IMR-90 (cell line): ENCODE measurements at regions not wholly inside any gene's neighbourhood (a gene's known extent, or its start where the extent isn't known, plus 50 kb on each side); places are given as distances from the start of the nearest gene placed in this dataset.

Source experiments
- ATAC-seq: fragments of 200-7000 bp; cut with Tn5 transposase; 2 replicates; pipeline ENCODE4 v1.9.1; 2020; ENCODE audit warnings: low read depth, mild to moderate bottlenecking, moderate library complexity
- BruUV-seq: library from RNA; stranded (reverse); fragments of 400-500 nt; replicated peaks from 2 replicates; lab custom pipeline; 2021; lab: Mats Ljungman, UMichigan
- CTCF ChIA-PET: fragments of 300-600 bp; formaldehyde crosslinking; extraction: SDS; loops from one replicate; lab custom pipeline; 2021; ENCODE audit warnings: antibody characterized with exemption; lab: Yijun Ruan, JAX
- POLR2A ChIA-PET: fragments of 300-600 bp; sonication (Branson Sonifier 250); formaldehyde crosslinking; loops from one replicate; lab custom pipeline; 2022; ENCODE audit warnings: antibody characterized with exemption; ENCODE audit not compliant: unreplicated experiment; lab: Charles Lee
- DNase-seq: peaks from one replicate; pipeline ENCODE4 v3.0.0; 2013
- H2AFZ ChIP-seq: replicated peaks from 2 replicates; pipeline ENCODE3; 2013; ENCODE audit warnings: low read length, mild to moderate bottlenecking; ENCODE audit not compliant: poor library complexity
- H2AK5ac ChIP-seq: 2 replicates; pipeline ENCODE4 v1.6.1; 2013; ENCODE audit warnings: low read depth, low read length, inconsistent platforms
- H2AK9ac ChIP-seq: replicated peaks from 2 replicates; pipeline ENCODE3; 2013; ENCODE audit warnings: mild to moderate bottlenecking, low read depth, low read length, moderate library complexity; ENCODE audit not compliant: poor library complexity
- H2BK120ac ChIP-seq: 2 replicates; pipeline ENCODE4 v1.6.1; 2013; ENCODE audit warnings: low read depth, low read length, inconsistent platforms
- H2BK15ac ChIP-seq: 3 replicates; pipeline ENCODE4 v1.6.1; 2013; ENCODE audit warnings: low read depth, low read length, inconsistent platforms
- H2BK20ac ChIP-seq: 2 replicates; pipeline ENCODE4 v1.6.1; 2013; ENCODE audit warnings: low read depth, mild to moderate bottlenecking, inconsistent platforms, low read length, moderate library complexity
- H2BK5ac ChIP-seq: 2 replicates; pipeline ENCODE4 v1.6.1; 2013; ENCODE audit warnings: mild to moderate bottlenecking, low read depth, low read length, inconsistent platforms; ENCODE audit not compliant: poor library complexity, severe bottlenecking
- H3K14ac ChIP-seq: replicated peaks from 2 replicates; pipeline ENCODE4 v1.6.1; 2013; ENCODE audit warnings: low read depth, low read length, inconsistent platforms
- H3K18ac ChIP-seq: 2 replicates; pipeline ENCODE4 v1.6.1; 2013; ENCODE audit warnings: low read depth, low read length, control low read depth
- H3K23ac ChIP-seq: 2 replicates; pipeline ENCODE4 v1.6.1; 2013; ENCODE audit warnings: low read depth, low read length, inconsistent platforms
- H3K27ac ChIP-seq: 2 replicates; pipeline ENCODE4 v1.5.1; 2013; ENCODE audit warnings: mild to moderate bottlenecking, control low read depth, low read length; ENCODE audit not compliant: insufficient read depth
- H3K27me3 ChIP-seq: 2 replicates; pipeline ENCODE4 v1.6.1; 2013; ENCODE audit warnings: low read length; ENCODE audit not compliant: control insufficient read depth, insufficient read depth
- H3K36me3 ChIP-seq: 2 replicates; pipeline ENCODE4 v1.6.1; 2013; ENCODE audit warnings: low read length, mixed read lengths; ENCODE audit not compliant: control insufficient read depth, insufficient read depth
- H3K4ac ChIP-seq: 2 replicates; pipeline ENCODE4 v1.6.1; 2013; ENCODE audit warnings: low read depth, low read length, inconsistent platforms
- H3K4me1 ChIP-seq: 2 replicates; pipeline ENCODE4 v1.6.1; 2013; ENCODE audit warnings: low read length, mixed read lengths; ENCODE audit not compliant: control insufficient read depth, insufficient read depth
- H3K4me2 ChIP-seq: 2 replicates; pipeline ENCODE4 v1.6.1; 2013; ENCODE audit warnings: low read depth, mild to moderate bottlenecking, control low read depth, low read length, moderate library complexity
- H3K4me3 ChIP-seq: 2 replicates; pipeline ENCODE4 v1.5.1; 2013; ENCODE audit warnings: low read depth, mild to moderate bottlenecking, control low read depth, low read length, moderate library complexity; ENCODE audit not compliant: insufficient read depth
- H3K56ac ChIP-seq: 2 replicates; pipeline ENCODE4 v1.6.1; 2013; ENCODE audit warnings: low read length, inconsistent platforms; ENCODE audit not compliant: insufficient read depth; ENCODE audit errors: extremely low read depth
- H3K79me1 ChIP-seq, 2 experiments: 2 replicates each; pipeline ENCODE4 v1.6.1; 2013; ENCODE audit warnings: low read length in 2 of 2, inconsistent platforms in 1 of 2, low read depth in 1 of 2
- H3K9ac ChIP-seq: 2 replicates; pipeline ENCODE4 v1.6.1; 2013; ENCODE audit warnings: low read depth, low read length, control low read depth
- H3K9me1 ChIP-seq: 2 replicates; pipeline ENCODE4 v1.6.1; 2013; ENCODE audit warnings: low read length, inconsistent platforms; ENCODE audit not compliant: insufficient read depth
- H3K9me3 ChIP-seq: 2 replicates; pipeline ENCODE4 v1.6.1; 2013; ENCODE audit warnings: low read length; ENCODE audit not compliant: control insufficient read depth, insufficient read depth
- H4K20me1 ChIP-seq: 2 replicates; pipeline ENCODE4 v1.6.1; 2013; ENCODE audit warnings: low read length, inconsistent platforms; ENCODE audit not compliant: insufficient read depth
- H4K5ac ChIP-seq: 2 replicates; pipeline ENCODE4 v1.6.1; 2013; ENCODE audit warnings: mild to moderate bottlenecking, low read depth, low read length, control low read depth
- H4K8ac ChIP-seq, 2 experiments: 2 replicates each; pipeline ENCODE4 v1.6.1; 2013; ENCODE audit warnings: low read depth in 2 of 2, low read length in 2 of 2, control low read depth in 1 of 2, inconsistent platforms in 1 of 2
- H4K91ac ChIP-seq: 2 replicates; pipeline ENCODE4 v1.6.1; 2013; ENCODE audit warnings: low read depth, low read length, inconsistent platforms; ENCODE audit not compliant: insufficient read depth
- BHLHE40 ChIP-seq: fragments of 150-350 bp; IDR thresholded peaks from 2 replicates; pipeline ENCODE4 v1.6.1; 2016; ENCODE audit warnings: mild to moderate bottlenecking, low read depth, low read length
- CEBPB ChIP-seq: IDR thresholded peaks from 2 replicates; pipeline ENCODE4 v1.6.1; 2012; ENCODE audit warnings: low read depth, low read length, improper control_type of control experiment
- CHD1 ChIP-seq: IDR thresholded peaks from 2 replicates; pipeline ENCODE4 v1.6.1; 2012; ENCODE audit warnings: low read depth, low read length, improper control_type of control experiment
- CTCF ChIP-seq: conservative IDR thresholded peaks from 2 replicates; pipeline ENCODE4 v1.5.1; 2012; ENCODE audit warnings: mild to moderate bottlenecking, low read depth, low read length, improper control_type of control experiment
- ELK1 ChIP-seq: fragments of 150-350 bp; IDR thresholded peaks from 2 replicates; pipeline ENCODE4 v1.6.1; 2016; ENCODE audit warnings: low read depth, mild to moderate bottlenecking, low read length, moderate library complexity, borderline replicate concordance
- FOS ChIP-seq: fragments of 150-350 bp; IDR thresholded peaks from 2 replicates; pipeline ENCODE4 v1.6.1; 2016; ENCODE audit warnings: low read depth, low read length
- MAFK ChIP-seq: IDR thresholded peaks from 2 replicates; pipeline ENCODE4 v1.6.1; 2012; ENCODE audit warnings: low read depth, low read length, improper control_type of control experiment
- MAZ ChIP-seq: IDR thresholded peaks from 2 replicates; pipeline ENCODE4 v1.6.1; 2012; ENCODE audit warnings: low read depth, mild to moderate bottlenecking, low read length, improper control_type of control experiment, moderate library complexity, borderline replicate concordance
- MXI1 ChIP-seq: IDR thresholded peaks from 2 replicates; pipeline ENCODE4 v1.6.1; 2012; ENCODE audit warnings: low read depth, mild to moderate bottlenecking, low read length, moderate library complexity, borderline replicate concordance
- NFE2L2 ChIP-seq: fragments of 150-350 bp; IDR thresholded peaks from 2 replicates; pipeline ENCODE4 v1.6.1; 2016; ENCODE audit warnings: low read depth, mild to moderate bottlenecking, low read length
- POLR2A ChIP-seq: IDR thresholded peaks from 2 replicates; pipeline ENCODE4 v1.6.1; 2012; ENCODE audit warnings: mild to moderate bottlenecking, low read depth, low read length
- RAD21 ChIP-seq: IDR thresholded peaks from 2 replicates; pipeline ENCODE4 v1.6.1; 2012; ENCODE audit warnings: low read length, improper control_type of control experiment
- RCOR1 ChIP-seq: IDR thresholded peaks from 2 replicates; pipeline ENCODE4 v1.6.1; 2012; ENCODE audit warnings: mild to moderate bottlenecking, low read length, improper control_type of control experiment; ENCODE audit not compliant: insufficient replicate concordance
- RFX5 ChIP-seq: IDR thresholded peaks from 2 replicates; pipeline ENCODE4 v1.8.0; 2012; ENCODE audit warnings: low read depth, mild to moderate bottlenecking, low read length, moderate library complexity
- SMC3 ChIP-seq: fragments of 150-350 bp; IDR thresholded peaks from 2 replicates; pipeline ENCODE4 v1.6.1; 2016; ENCODE audit warnings: low read depth, mild to moderate bottlenecking, antibody characterized with exemption, low read length, moderate library complexity
- USF2 ChIP-seq: fragments of 150-350 bp; IDR thresholded peaks from 2 replicates; pipeline ENCODE4 v1.6.1; 2017; ENCODE audit warnings: mild to moderate bottlenecking, antibody characterized with exemption, low read length, low read depth
- WGBS, 2 experiments: methylation state at CpG; one replicate each; pipeline versions ENCODE4 v1.1.5 to v1.1.7; 2013; ENCODE audit warnings: missing lambda C conversion rate in 2 of 2; ENCODE audit not compliant: insufficient read length in 1 of 2; ENCODE audit errors: extremely low coverage in 2 of 2; 5-methylcytosine and 5-hydroxymethylcytosine counted together
- dilution Hi-C: fragments of 300-500 bp; cut with HindIII; formaldehyde crosslinking; loops from one replicate; pipeline ENCODE4 v1.14.3; 2018; ENCODE audit warnings: low sequenced_read_pairs; ENCODE audit not compliant: unreplicated experiment
- in situ Hi-C: fragments of 300-500 bp; cut with MboI; formaldehyde crosslinking; loops from 3 replicates; pipeline ENCODE4 v1.14.3; 2019; ENCODE audit warnings: low sequenced_read_pairs, inconsistent platforms, mixed read lengths
- intact Hi-C: fragments of 100-400 bp; cut with micrococcal nuclease; formaldehyde crosslinking; loops from 2 replicates; pipeline ENCODE4 v1.10.0; 2022

- no peak overlapping the region for H2BK120ac ChIP-seq
- ChIA-PET POLR2A (no interaction called here), CTCF (no interaction called here)
- no peak overlapping the region for H2BK5ac ChIP-seq
- no peaks in the 10 kb centered on the region for H3K4me1 ChIP-seq
- H3K9ac ChIP-seq, result no peak overlapping the region
- no CpG with 5 or more reads among the region's 1 CpG for WGBS, 2 experiments
- no peaks in the 10 kb centered on the region for H3K9me3 ChIP-seq
- H3K27ac ChIP-seq, result no peak overlapping the region
- BruUV-seq, result no TSS peak
- H4K5ac ChIP-seq, result no peak overlapping the region
- no peaks in the 10 kb centered on the region for H3K36me3 ChIP-seq
- dilution Hi-C loops (no loop called here), in situ Hi-C loops (no loop called here), intact Hi-C loops (no loop called here)
- no peaks in the 10 kb centered on the region for H3K79me1 ChIP-seq
- H3K4me2 ChIP-seq, result no peak overlapping the region
- no peak overlapping the region for H3K23ac ChIP-seq
- no peak overlapping the region for H2AFZ ChIP-seq
- no peak for DNase-seq
- H2AK5ac ChIP-seq, result no peak overlapping the region
- ATAC-seq, result no peak
- H2BK20ac ChIP-seq, result no peak overlapping the region
- no peak overlapping the region for H3K18ac ChIP-seq
- no peak overlapping the region for H3K56ac ChIP-seq
- TF ChIP-seq FOS (no peak), NFE2L2 (no peak), RFX5 (no peak), MAFK (no peak), CEBPB (no peak), MXI1 (no peak), SMC3 (no peak), POLR2A (no peak), BHLHE40 (no peak), CTCF (no peak), RCOR1 (no peak), ELK1 (no peak), MAZ (no peak), CHD1 (no peak), USF2 (no peak), RAD21 (no peak)
- H3K4ac ChIP-seq, result no peak overlapping the region
- no peak overlapping the region for H3K14ac ChIP-seq
- no peak overlapping the region for H2BK15ac ChIP-seq
- no peaks in the 10 kb centered on the region for H4K20me1 ChIP-seq
- no peaks in the 10 kb centered on the region for H3K27me3 ChIP-seq
- H4K91ac ChIP-seq, result no peak overlapping the region
- H3K4me3 ChIP-seq, result no peak overlapping the region
- H2AK9ac ChIP-seq, result no peak overlapping the region
- H4K8ac ChIP-seq, result no peak overlapping the region
- H3K9me1 ChIP-seq, result no peaks in the 10 kb centered on the region
Observed at GRCh38 chr1:106224426-106224825, 832.0 kb upstream of the PRMT6 start.
